HFFc6 (cell line): ENCODE measurements at regions not wholly inside any gene's neighbourhood (a gene's known extent, or its start where the extent isn't known, plus 50 kb on each side); places are given as distances from the start of the nearest gene placed in this dataset.

Experiments
- DNase-seq: peaks from one replicate; pipeline ENCODE4 v3.0.0-alpha.2; 2018
- H3K27ac Mint-ChIP-seq: 2 replicates; pipeline ENCODE4 v1.8.0; 2020; ENCODE audit warnings: mild to moderate bottlenecking, mixed read lengths
- H3K27me3 Mint-ChIP-seq: 2 replicates; pipeline ENCODE4 v1.8.0; 2021; ENCODE audit warnings: mild to moderate bottlenecking, moderate library complexity, mixed read lengths; ENCODE audit not compliant: insufficient read depth
- H3K36me3 Mint-ChIP-seq: 2 replicates; pipeline ENCODE4 v1.8.0; 2021; ENCODE audit warnings: low read depth, mixed read lengths
- H3K4me1 Mint-ChIP-seq: 2 replicates; pipeline ENCODE4 v1.8.0; 2020; ENCODE audit warnings: low read depth, mixed read lengths
- H3K4me3 Mint-ChIP-seq: 2 replicates; pipeline ENCODE4 v1.8.0; 2020; ENCODE audit warnings: mild to moderate bottlenecking, moderate library complexity, mixed read lengths
- H3K9me3 Mint-ChIP-seq: 2 replicates; pipeline ENCODE4 v1.8.0; 2020; ENCODE audit warnings: mild to moderate bottlenecking, mixed read lengths
- TF ChIP-seq, protein P1 (sequence below): fragments of 200-600 bp; sonication (generic); IDR thresholded peaks from 2 replicates; pipeline ENCODE4 v1.5.0; 2021; ENCODE audit warnings: antibody characterized with exemption, mild to moderate bottlenecking

DNA sequence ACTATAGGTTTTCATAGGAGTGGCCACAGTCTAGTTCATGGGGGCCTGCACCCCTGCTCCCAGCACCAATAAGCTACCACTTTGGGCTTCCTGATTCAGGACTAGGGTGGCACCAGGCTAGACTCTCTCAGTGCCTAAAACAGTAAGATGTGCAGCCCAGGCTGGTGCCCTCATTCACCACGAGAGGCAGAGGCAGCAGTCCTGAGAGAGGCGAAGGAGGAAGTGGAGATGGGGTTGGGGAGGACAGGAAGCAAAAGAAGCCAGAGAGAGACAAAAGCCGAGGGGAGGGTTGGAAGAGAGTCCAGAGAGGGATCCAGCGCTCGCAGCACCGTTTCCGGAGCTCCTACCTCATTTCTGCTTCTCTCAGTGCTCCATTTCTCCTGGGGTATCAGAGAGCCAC is 180.9 kb downstream of the MED10 start:
- TF ChIP-seq, protein P1, sequence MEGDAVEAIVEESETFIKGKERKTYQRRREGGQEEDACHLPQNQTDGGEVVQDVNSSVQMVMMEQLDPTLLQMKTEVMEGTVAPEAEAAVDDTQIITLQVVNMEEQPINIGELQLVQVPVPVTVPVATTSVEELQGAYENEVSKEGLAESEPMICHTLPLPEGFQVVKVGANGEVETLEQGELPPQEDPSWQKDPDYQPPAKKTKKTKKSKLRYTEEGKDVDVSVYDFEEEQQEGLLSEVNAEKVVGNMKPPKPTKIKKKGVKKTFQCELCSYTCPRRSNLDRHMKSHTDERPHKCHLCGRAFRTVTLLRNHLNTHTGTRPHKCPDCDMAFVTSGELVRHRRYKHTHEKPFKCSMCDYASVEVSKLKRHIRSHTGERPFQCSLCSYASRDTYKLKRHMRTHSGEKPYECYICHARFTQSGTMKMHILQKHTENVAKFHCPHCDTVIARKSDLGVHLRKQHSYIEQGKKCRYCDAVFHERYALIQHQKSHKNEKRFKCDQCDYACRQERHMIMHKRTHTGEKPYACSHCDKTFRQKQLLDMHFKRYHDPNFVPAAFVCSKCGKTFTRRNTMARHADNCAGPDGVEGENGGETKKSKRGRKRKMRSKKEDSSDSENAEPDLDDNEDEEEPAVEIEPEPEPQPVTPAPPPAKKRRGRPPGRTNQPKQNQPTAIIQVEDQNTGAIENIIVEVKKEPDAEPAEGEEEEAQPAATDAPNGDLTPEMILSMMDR = no peak
- Mint-ChIP-seq H3K4me3 (no peak overlapping the region), H3K27me3 (peaks cover 3% of the 10 kb centered on the region), H3K4me1 (no peaks in the 10 kb centered on the region), H3K9me3 (no peaks in the 10 kb centered on the region), H3K36me3 (no peaks in the 10 kb centered on the region), H3K27ac (no peak overlapping the region)
- no peak for DNase-seq

DNA sequence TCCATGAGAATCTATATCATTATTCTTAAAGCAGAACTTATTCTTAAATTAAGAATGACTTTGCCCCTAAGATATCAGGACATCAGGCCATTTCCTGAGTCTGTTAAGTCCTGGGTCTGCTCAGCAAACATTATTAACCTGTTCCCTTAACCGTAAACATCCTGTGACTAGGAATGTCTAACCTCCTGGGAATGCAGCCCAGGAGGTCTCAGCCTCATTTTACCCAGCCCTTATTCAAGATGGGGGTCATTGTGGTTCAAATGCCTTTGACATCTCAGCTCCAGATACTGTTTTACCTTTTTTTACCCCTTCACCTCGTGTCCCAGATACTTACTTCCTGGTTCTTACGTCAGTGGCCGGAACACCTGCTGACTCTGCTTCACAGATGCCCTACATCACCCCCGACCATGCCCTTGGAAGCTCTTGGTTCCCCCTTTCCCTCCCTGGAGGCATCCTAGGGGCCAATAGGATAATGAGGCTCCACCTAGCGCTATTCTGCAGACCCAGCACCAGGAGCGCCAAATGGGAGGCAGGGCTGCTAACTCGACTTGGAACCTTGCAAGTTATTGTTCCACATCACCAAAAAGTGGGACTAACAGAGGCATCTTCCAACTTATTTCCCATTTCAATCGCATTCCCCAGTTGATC is 182.5 kb downstream of the MED10 start:
- DNase-seq = no peak
- H3K4me1 Mint-ChIP-seq = no peaks in the 10 kb centered on the region
- TF ChIP-seq, protein P1 = no peak
- peaks cover 3% of the 10 kb centered on the region for H3K27me3 Mint-ChIP-seq
- H3K36me3 Mint-ChIP-seq = no peaks in the 10 kb centered on the region
- H3K4me3 Mint-ChIP-seq = no peak overlapping the region
- no peaks in the 10 kb centered on the region; the same call in 1 of the 2 replicates for H3K9me3 Mint-ChIP-seq
- H3K27ac Mint-ChIP-seq = no peak overlapping the region

DNA sequence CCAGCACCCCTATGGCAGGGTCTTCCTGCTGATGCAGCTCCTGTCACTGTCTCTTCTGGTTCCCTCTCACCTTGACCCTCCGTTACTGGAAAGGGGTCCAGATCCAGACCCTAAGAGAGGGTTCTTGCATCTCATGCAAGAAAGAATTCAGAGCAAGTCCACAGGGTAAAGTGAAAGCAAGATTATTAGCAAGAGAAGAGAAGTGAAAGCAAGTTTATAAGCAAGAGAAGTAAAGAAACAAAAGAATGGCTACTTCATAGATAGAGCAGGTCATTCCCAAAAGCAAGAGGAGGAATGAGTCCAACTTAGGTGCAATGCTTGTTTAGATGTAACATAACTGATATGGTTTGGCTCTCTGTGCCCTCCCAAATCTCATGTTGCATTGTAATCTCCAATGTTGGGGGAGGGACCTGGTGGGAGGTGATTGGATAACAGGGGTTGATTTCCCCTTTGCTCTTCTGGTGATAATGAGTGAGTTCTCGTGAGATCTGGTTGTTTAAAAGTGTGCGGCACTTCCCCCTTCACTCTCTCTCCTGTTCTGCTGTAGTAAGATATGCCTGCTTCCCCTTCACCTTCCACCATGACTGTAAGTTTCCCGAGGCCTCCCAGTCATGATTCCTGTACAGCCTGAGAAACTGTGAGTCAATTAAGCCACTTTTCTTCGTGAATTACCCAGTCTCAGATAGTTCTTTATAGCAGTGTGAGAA is 183.3 kb downstream of the MED10 start:
- no peak overlapping the region for H3K4me3 Mint-ChIP-seq
- H3K27me3 Mint-ChIP-seq = peaks cover 3% of the 10 kb centered on the region
- no peaks in the 10 kb centered on the region for H3K36me3 Mint-ChIP-seq
- no peaks in the 10 kb centered on the region; the same call in 1 of the 2 replicates for H3K9me3 Mint-ChIP-seq
- no peaks in the 10 kb centered on the region for H3K4me1 Mint-ChIP-seq
- no peak overlapping the region for H3K27ac Mint-ChIP-seq
- DNase-seq = no peak
- TF ChIP-seq, protein P1 = no peak

DNA sequence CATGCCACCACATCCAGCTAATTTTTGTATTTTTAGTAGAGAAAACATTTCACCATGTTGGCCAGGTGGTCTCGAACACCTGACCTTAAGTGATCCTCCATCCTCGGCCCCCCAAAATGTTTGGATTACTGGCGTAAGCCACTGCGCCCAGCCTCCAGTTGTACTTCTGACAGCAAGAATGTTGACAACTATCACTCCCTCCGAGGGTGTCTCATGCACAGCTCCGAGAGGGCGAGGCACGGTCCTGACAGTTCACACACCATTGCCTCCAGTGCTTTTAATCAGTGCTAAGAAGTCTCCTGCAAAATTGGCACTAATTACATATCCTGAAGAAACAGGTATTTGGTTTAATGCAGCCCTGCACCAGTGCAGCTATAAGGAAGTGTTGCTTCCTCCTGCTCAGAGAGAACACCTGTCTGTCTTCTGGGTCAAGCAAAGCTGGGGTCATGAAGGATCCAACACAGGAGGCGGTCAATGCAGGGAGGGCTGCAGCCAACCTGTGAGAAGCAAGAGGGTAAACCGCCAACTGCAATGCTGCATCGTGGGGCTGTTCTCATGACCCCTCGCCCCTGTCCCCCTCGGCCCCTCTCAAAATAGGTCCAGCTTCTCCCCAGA is 184.0 kb downstream of the MED10 start:
- no peaks in the 10 kb centered on the region for H3K4me1 Mint-ChIP-seq
- no peak for DNase-seq
- H3K9me3 Mint-ChIP-seq = no peaks in the 10 kb centered on the region; the same call in 1 of the 2 replicates
- H3K36me3 Mint-ChIP-seq = no peaks in the 10 kb centered on the region
- H3K27ac Mint-ChIP-seq = no peak overlapping the region
- H3K27me3 Mint-ChIP-seq = peaks cover 3% of the 10 kb centered on the region
- TF ChIP-seq, protein P1 = no peak
- no peak overlapping the region for H3K4me3 Mint-ChIP-seq

DNA sequence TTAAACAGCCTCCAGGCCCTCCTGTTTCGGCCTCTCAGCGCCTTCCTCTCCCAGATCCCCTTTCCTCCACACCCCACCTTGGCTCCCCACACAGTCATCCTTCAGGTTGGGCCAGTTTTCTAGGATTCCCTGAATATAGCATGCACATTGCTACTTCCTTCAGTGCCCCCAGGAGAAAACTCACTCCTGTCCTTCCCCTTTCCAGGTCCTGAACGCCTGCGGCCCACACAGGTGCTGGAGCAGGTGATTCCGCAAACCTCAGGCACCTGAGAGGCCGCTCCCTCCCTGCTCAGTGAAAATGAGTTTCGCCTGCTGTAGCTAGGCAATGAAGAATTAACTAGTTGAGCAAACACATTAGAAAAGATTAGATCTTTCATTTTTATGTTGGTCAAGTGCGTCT is 185.0 kb downstream of the MED10 start:
- TF ChIP-seq, protein P1 = no peak
- Mint-ChIP-seq H3K27ac (no peak overlapping the region), H3K4me1 (no peaks in the 10 kb centered on the region), H3K36me3 (no peaks in the 10 kb centered on the region), H3K27me3 (peaks cover 3% of the 10 kb centered on the region), H3K4me3 (no peak overlapping the region), H3K9me3 (no peaks in the 10 kb centered on the region; the same call in 1 of the 2 replicates)
- no peak for DNase-seq
